A549 (cell line): ENCODE measurements at regions not wholly inside any gene's neighbourhood (a gene's known extent, or its start where the extent isn't known, plus 50 kb on each side); places are given as distances from the start of the nearest gene placed in this dataset.

ENCODE experiments used
- ATAC-seq, 2 experiments: fragments of 200-7000 bp in 1 of 2; fragments of >200 bp in 1 of 2; cut with Nextera tagmentation in 1 of 2; cut with Tn5 transposase in 1 of 2; 3 replicates each; pipeline versions ENCODE4 v1.8.0 to v1.9.1; 2018 to 2020; ENCODE audit warnings: mild to moderate bottlenecking in 1 of 2, moderate library complexity in 1 of 2
- CTCF ChIA-PET: fragments of 300-600 bp; sonication (Branson Sonifier 250); formaldehyde crosslinking; extraction: SDS; loops from one replicate; lab custom pipeline; 2021; ENCODE audit warnings: antibody characterized with exemption, inconsistent platforms; lab: Yijun Ruan, JAX
- POLR2A ChIA-PET: fragments of 350-600 bp; formaldehyde crosslinking; extraction: SDS; loops from one replicate; lab custom pipeline; 2021; ENCODE audit warnings: antibody characterized with exemption, inconsistent platforms; lab: Yijun Ruan, JAX
- DNase-seq, 2 experiments: peaks; one replicate each; pipeline versions ENCODE4 v3.0.0 to v3.0.0-alpha.2; 2011 to 2016; ENCODE audit warnings: low read depth in 1 of 2, low spot score in 1 of 2
- FAIRE-seq: peaks from 2 replicates; lab custom pipeline; 2011; peaks lifted over from hg19 to GRCh38; lab: Jason Lieb, UNC
- H3K27ac ChIP-seq, 2 experiments: fragments of >200 bp; sonication (Bioruptor Twin); formaldehyde crosslinking; 3 replicates each; pipeline ENCODE4 v1.5.1; 2016 to 2017
- H3K4me1 ChIP-seq: fragments of >200 bp; sonication (Bioruptor Twin); formaldehyde crosslinking; 3 replicates; pipeline ENCODE4 v1.6.1; 2016
- H3K4me2 ChIP-seq: fragments of >200 bp; sonication (Bioruptor Twin); formaldehyde crosslinking; 3 replicates; pipeline ENCODE4 v1.6.1; 2016
- H3K4me3 ChIP-seq: fragments of >200 bp; sonication (Bioruptor Twin); formaldehyde crosslinking; 3 replicates; pipeline ENCODE4 v1.5.1; 2016
- H3K9me3 ChIP-seq: fragments of >200 bp; sonication (Bioruptor Twin); formaldehyde crosslinking; 3 replicates; pipeline ENCODE4 v1.6.1; 2016
- BCL3 ChIP-seq: fragments of >200 bp; sonication (Bioruptor Twin); formaldehyde crosslinking; IDR thresholded peaks from 3 replicates; pipeline ENCODE4 v1.6.1; 2016
- CBX8 ChIP-seq: fragments of 200-600 bp; sonication (generic); IDR thresholded peaks from 2 replicates; pipeline ENCODE4 v1.6.1; 2016
- CTCF ChIP-seq: fragments of >200 bp; sonication (Bioruptor Twin); formaldehyde crosslinking; IDR thresholded peaks from 3 replicates; pipeline ENCODE4 v1.5.1; 2016
- GATA3 ChIP-seq: IDR thresholded peaks from 2 replicates; pipeline ENCODE4 v1.6.1; 2012; ENCODE audit warnings: borderline replicate concordance
- HDAC2 ChIP-seq: fragments of 200-600 bp; sonication (generic); IDR thresholded peaks from 2 replicates; pipeline ENCODE4 v1.6.1; 2016
- HES2 ChIP-seq: fragments of >200 bp; sonication (Bioruptor Twin); formaldehyde crosslinking; IDR thresholded peaks from 2 replicates; pipeline ENCODE4 v1.6.1; 2016
- KDM5A ChIP-seq: fragments of 200-600 bp; sonication (generic); IDR thresholded peaks from 2 replicates; pipeline ENCODE4 v1.6.1; 2016; ENCODE audit warnings: antibody characterized with exemption, mild to moderate bottlenecking
- PHF8 ChIP-seq: fragments of 200-600 bp; sonication (generic); IDR thresholded peaks from 2 replicates; pipeline ENCODE4 v1.6.1; 2016; ENCODE audit warnings: low read depth, mild to moderate bottlenecking, antibody characterized with exemption, moderate library complexity, borderline replicate concordance
- POLR2A ChIP-seq: IDR thresholded peaks from 2 replicates; pipeline ENCODE4 v1.6.1; 2012; ENCODE audit warnings: mild to moderate bottlenecking, low read length
- POLR2AphosphoS2 ChIP-seq: conservative IDR thresholded peaks from 2 replicates; pipeline ENCODE4 v1.6.1; 2012; ENCODE audit warnings: low read length, improper control_type of control experiment, inconsistent platforms
- RFX5 ChIP-seq: fragments of 450-650 bp; IDR thresholded peaks from 2 replicates; pipeline ENCODE4 v1.7.1; 2014; ENCODE audit warnings: antibody characterized with exemption, mild to moderate bottlenecking, moderate library complexity
- ZC3H11A ChIP-seq: fragments of 450-650 bp; IDR thresholded peaks from 2 replicates; pipeline ENCODE4 v1.6.1; 2014; ENCODE audit warnings: antibody characterized with exemption, mild to moderate bottlenecking
- ZFP36 ChIP-seq: fragments of 450-650 bp; IDR thresholded peaks from 2 replicates; pipeline ENCODE4 v1.6.1; 2014; ENCODE audit warnings: borderline replicate concordance; ENCODE audit not compliant: partially characterized antibody
- ZNF302 ChIP-seq: fragments of 250-450 bp; sonication (Bioruptor Pico); IDR thresholded peaks from 2 replicates; pipeline ENCODE4 v1.9.0; 2021; ENCODE audit warnings: inconsistent platforms, mild to moderate bottlenecking, moderate library complexity
- WGBS: methylation state at CpG from one replicate; pipeline ENCODE4 v1.1.6; 2017; ENCODE audit errors: missing lambda C conversion rate; 5-methylcytosine and 5-hydroxymethylcytosine counted together
- TF ChIP-seq, protein P1 (sequence below): fragments of 450-650 bp; IDR thresholded peaks from 2 replicates; pipeline ENCODE4 v1.6.1; 2014; ENCODE audit warnings: antibody characterized with exemption
- TF ChIP-seq, protein P2 (sequence below): fragments of 150-350 bp; IDR thresholded peaks from 2 replicates; pipeline ENCODE4 v1.6.1; 2014; ENCODE audit warnings: low read depth, mild to moderate bottlenecking, low read length
- TF ChIP-seq, protein P3 (sequence below): IDR thresholded peaks from 2 replicates; pipeline ENCODE4 v1.6.1; 2012
- TF ChIP-seq, protein P4 (sequence below): fragments of 250-450 bp; sonication (Bioruptor Pico); IDR thresholded peaks from 2 replicates; pipeline ENCODE4 v1.5.0; 2020; ENCODE audit warnings: low read depth, mild to moderate bottlenecking, moderate library complexity

DNA sequence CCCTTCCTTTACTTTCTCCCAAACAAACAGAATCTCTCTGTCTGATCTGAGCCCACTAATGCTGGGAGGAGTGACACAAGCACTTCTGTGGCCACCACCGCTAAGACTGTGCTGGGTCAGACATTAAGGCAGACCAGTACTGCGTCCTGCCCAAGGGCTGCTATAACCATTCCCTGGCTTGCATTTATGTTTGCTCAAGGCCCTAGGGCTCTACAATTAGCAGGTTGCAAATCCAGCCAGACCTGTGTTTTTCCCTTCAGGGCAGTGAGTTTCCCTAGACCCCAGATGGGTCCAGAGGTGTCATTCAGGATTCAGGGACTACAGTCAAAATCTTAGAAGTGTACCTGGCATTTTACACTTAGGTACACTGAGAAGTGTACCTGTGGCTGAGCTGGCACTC is 89.7 kb downstream of the SPANXN4 start:
- no peaks in the 10 kb centered on the region for H3K9me3 ChIP-seq
- H3K27ac ChIP-seq, result no peak overlapping the region
- WGBS, result 19% methylated on average over 2 of the region's 2 CpGs
- TF ChIP-seq HDAC2, result no peak
- TF ChIP-seq POLR2A, result no peak
- TF ChIP-seq CBX8, result no peak
- TF ChIP-seq CTCF, result no peak
- no peak for TF ChIP-seq PHF8
- TF ChIP-seq GATA3, result no peak
- TF ChIP-seq, protein P1, sequence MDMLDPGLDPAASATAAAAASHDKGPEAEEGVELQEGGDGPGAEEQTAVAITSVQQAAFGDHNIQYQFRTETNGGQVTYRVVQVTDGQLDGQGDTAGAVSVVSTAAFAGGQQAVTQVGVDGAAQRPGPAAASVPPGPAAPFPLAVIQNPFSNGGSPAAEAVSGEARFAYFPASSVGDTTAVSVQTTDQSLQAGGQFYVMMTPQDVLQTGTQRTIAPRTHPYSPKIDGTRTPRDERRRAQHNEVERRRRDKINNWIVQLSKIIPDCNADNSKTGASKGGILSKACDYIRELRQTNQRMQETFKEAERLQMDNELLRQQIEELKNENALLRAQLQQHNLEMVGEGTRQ, result no peak
- TF ChIP-seq RFX5, result no peak
- no peak for TF ChIP-seq ZC3H11A
- TF ChIP-seq, protein P2, sequence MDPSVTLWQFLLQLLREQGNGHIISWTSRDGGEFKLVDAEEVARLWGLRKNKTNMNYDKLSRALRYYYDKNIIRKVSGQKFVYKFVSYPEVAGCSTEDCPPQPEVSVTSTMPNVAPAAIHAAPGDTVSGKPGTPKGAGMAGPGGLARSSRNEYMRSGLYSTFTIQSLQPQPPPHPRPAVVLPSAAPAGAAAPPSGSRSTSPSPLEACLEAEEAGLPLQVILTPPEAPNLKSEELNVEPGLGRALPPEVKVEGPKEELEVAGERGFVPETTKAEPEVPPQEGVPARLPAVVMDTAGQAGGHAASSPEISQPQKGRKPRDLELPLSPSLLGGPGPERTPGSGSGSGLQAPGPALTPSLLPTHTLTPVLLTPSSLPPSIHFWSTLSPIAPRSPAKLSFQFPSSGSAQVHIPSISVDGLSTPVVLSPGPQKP, result no peak
- TF ChIP-seq HES2, result no peak
- TF ChIP-seq, protein P3, sequence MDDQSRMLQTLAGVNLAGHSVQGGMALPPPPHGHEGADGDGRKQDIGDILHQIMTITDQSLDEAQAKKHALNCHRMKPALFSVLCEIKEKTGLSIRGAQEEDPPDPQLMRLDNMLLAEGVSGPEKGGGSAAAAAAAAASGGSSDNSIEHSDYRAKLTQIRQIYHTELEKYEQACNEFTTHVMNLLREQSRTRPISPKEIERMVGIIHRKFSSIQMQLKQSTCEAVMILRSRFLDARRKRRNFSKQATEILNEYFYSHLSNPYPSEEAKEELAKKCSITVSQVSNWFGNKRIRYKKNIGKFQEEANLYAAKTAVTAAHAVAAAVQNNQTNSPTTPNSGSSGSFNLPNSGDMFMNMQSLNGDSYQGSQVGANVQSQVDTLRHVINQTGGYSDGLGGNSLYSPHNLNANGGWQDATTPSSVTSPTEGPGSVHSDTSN, result no peak
- no peak for TF ChIP-seq KDM5A
- TF ChIP-seq ZFP36, result no peak
- no peak for TF ChIP-seq BCL3
- no peak for DNase-seq
- no peak overlapping the region for H3K4me2 ChIP-seq
- ATAC-seq, result no peak
- ChIA-PET CTCF (interaction anchor here (0.9 kb wide), 1 partner anchor 21 kb away, joined by 3 read pairs; no protein-coding TSS in a partner anchor), POLR2A (no interaction called here)
- H3K4me3 ChIP-seq, result no peak overlapping the region
- no peaks in the 10 kb centered on the region for H3K4me1 ChIP-seq
- no peak for FAIRE-seq

DNA sequence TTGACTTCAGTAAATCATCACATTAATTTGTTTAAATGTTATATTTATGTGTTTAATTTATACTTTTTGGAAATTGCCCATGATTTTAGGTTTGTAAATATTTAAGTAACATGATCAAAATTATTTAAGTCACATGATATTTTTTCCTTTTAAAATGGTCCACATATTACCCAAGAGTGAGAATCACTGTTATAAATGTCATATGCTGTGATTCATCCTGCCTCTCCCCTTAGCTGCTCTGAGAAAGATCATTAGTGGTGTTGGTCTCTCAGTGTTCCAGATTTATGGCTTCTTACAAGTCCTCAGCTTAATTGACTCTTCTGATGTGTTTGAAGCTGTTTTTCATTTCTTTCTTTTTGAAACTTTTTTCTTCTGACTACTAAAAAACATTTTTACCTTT is 70.1 kb downstream of the SPANXN4 start:
- FAIRE-seq (no peak), ATAC-seq (no peak), DNase-seq (no peak)
- ChIA-PET POLR2A (no interaction called here), CTCF (interaction anchor here (1.6 kb wide), 1 partner anchor 20 kb away, joined by 3 read pairs; no protein-coding TSS in a partner anchor)
- no peak overlapping the region for H3K4me2 ChIP-seq
- no peak overlapping the region for H3K4me3 ChIP-seq
- TF ChIP-seq POLR2AphosphoS2 (no peak), ZNF302 (CRISPR knock-in tag) (no peak), CBX8 (no peak)
- TF ChIP-seq, protein P4, sequence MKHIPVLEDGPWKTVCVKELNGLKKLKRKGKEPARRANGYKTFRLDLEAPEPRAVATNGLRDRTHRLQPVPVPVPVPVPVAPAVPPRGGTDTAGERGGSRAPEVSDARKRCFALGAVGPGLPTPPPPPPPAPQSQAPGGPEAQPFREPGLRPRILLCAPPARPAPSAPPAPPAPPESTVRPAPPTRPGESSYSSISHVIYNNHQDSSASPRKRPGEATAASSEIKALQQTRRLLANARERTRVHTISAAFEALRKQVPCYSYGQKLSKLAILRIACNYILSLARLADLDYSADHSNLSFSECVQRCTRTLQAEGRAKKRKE (CRISPR knock-in tag), result no peak
- no peaks in the 10 kb centered on the region for H3K4me1 ChIP-seq
- no peaks in the 10 kb centered on the region for H3K9me3 ChIP-seq
- no peak overlapping the region for H3K27ac ChIP-seq
